Neutrophil (primary cell): ENCODE measurements at regions not wholly inside any gene's neighbourhood (a gene's known extent, or its start where the extent isn't known, plus 50 kb on each side); places are given as distances from the start of the nearest gene placed in this dataset.

ENCODE experiments used
- H3K27ac ChIP-seq: fragments of 200-600 bp; sonication (generic); 2 replicates; pipeline ENCODE4 v1.5.1; 2016; ENCODE audit warnings: mild to moderate bottlenecking, moderate library complexity
- H3K27me3 ChIP-seq: fragments of 200-600 bp; sonication (generic); 2 replicates; pipeline ENCODE4 v1.6.0; 2016; ENCODE audit warnings: mild to moderate bottlenecking
- H3K36me3 ChIP-seq: fragments of 200-600 bp; sonication (generic); 2 replicates; pipeline ENCODE4 v1.5.1; 2017
- H3K4me1 ChIP-seq, 2 experiments: fragments of 200-600 bp in 1 of 2; sonication (generic) in 1 of 2; 1 replicate in 1 of 2; 2 replicates in 1 of 2; pipeline versions ENCODE4 v1.5.1 to v1.6.1; 2013 to 2016; ENCODE audit warnings: low read depth in 1 of 2, low read length in 1 of 2, mild to moderate bottlenecking in 1 of 2, moderate library complexity in 1 of 2; ENCODE audit not compliant: control insufficient read depth in 1 of 2, insufficient read depth in 1 of 2
- H3K4me3 ChIP-seq, 2 experiments: fragments of 200-600 bp in 1 of 2; sonication (generic) in 1 of 2; 1 replicate in 1 of 2; 2 replicates in 1 of 2; pipeline ENCODE4 v1.5.1; 2013 to 2016; ENCODE audit warnings: low read depth in 1 of 2, low read length in 1 of 2, mild to moderate bottlenecking in 1 of 2, moderate library complexity in 1 of 2
- H3K9me3 ChIP-seq: fragments of 200-600 bp; sonication (generic); 2 replicates; pipeline ENCODE4 v1.5.1; 2016
- CTCF ChIP-seq: fragments of 200-600 bp; sonication (generic); IDR thresholded peaks from 2 replicates; pipeline ENCODE4 v1.5.1; 2016; ENCODE audit warnings: antibody characterized with exemption

GRCh38 chr3:82224661-82225060 is 463.2 kb upstream of the GBE1 start:
- no peaks in the 10 kb centered on the region for H3K27me3 ChIP-seq
- no peaks in the 10 kb centered on the region for H3K36me3 ChIP-seq
- no peaks in the 10 kb centered on the region for H3K9me3 ChIP-seq
- no peaks in the 10 kb centered on the region for H3K4me1 ChIP-seq
- no peak overlapping the region for H3K4me3 ChIP-seq
- H3K27ac ChIP-seq = no peak overlapping the region
- TF ChIP-seq CTCF = no peak

GRCh38 chr3:82222401-82222800 is 461.0 kb upstream of the GBE1 start:
- Histone ChIP-seq H3K36me3 (no peaks in the 10 kb centered on the region), H3K4me1 (no peaks in the 10 kb centered on the region), H3K4me3 (no peak overlapping the region), H3K9me3 (no peaks in the 10 kb centered on the region), H3K27ac (no peak overlapping the region), H3K27me3 (no peaks in the 10 kb centered on the region)
- no peak for TF ChIP-seq CTCF

GRCh38 chr3:82217571-82217970 is 456.1 kb upstream of the GBE1 start:
- TF ChIP-seq CTCF = no peak
- Histone ChIP-seq H3K4me1 (no peaks in the 10 kb centered on the region), H3K9me3 (no peaks in the 10 kb centered on the region), H3K4me3 (no peak overlapping the region), H3K27ac (no peak overlapping the region), H3K27me3 (no peaks in the 10 kb centered on the region), H3K36me3 (no peaks in the 10 kb centered on the region)

- no peak for TF ChIP-seq CTCF
- no peaks in the 10 kb centered on the region for H3K27me3 ChIP-seq
- no peaks in the 10 kb centered on the region for H3K9me3 ChIP-seq
- no peak overlapping the region for H3K27ac ChIP-seq
- no peaks in the 10 kb centered on the region for H3K4me1 ChIP-seq
- no peak overlapping the region for H3K4me3 ChIP-seq
- H3K36me3 ChIP-seq = no peaks in the 10 kb centered on the region
These were observed 446.7 kb upstream of the GBE1 start for GRCh38 chr3:82208002-82208710.

GRCh38 chr3:82202269-82202668 is 440.8 kb upstream of the GBE1 start:
- Histone ChIP-seq H3K9me3 (no peaks in the 10 kb centered on the region), H3K36me3 (no peaks in the 10 kb centered on the region), H3K4me3 (no peak overlapping the region), H3K27ac (no peak overlapping the region), H3K27me3 (no peaks in the 10 kb centered on the region), H3K4me1 (no peaks in the 10 kb centered on the region)
- TF ChIP-seq CTCF = no peak
